ENCODE measurements at regions not wholly inside any gene's neighbourhood (a gene's known extent, or its start where the extent isn't known, plus 50 kb on each side); places are given as distances from the start of the nearest gene placed in this dataset.
"Not testable (repeated sequence)": the region's sequence is repeated elsewhere in the genome, so short reads cannot be mapped to it uniquely, and the experiment has no call there.

DNA sequence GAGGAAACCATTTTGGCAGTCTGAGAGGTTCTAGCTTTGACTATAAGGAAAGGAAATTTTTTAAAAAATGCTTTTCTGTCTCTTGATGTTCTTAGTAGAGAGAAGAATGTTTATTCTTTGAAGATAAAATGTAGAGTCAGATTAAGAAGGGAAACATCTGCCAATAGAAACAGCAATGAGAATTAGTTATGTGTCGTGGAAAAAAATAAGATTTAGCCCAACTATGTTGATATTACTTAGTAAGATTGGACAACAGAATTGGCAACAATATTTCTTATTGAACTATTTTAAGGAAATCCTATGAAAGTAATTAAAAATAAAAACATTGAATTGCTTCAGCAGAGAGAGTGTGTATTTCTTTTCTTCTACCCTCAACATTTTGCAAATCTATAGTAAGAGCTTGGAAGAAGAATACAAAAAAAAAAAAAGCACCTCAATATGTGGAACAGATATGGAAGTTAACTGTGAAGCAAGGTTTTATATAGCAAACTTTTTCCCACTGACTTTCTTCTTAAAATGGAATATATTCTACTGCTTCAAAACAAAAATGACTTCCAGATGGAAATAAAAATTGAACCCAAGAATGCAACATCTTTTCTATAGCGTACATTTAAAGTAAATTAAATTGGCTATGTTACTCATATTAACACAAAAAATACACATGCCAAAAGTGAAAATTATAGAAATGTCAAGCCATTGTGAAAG lies 177.9 kb downstream of the FAM124B start:
- Histone ChIP-seq H3K4me1 (ENCODE audit: control insufficient read depth, insufficient read depth, low read length) (no peaks in the 10 kb centered on the region), H3K27ac (ENCODE audit: low read length) (no peak overlapping the region), H3K27me3 (ENCODE audit: control insufficient read depth, insufficient read depth) (no peaks in the 10 kb centered on the region), H3K9me3 (ENCODE audit: control insufficient read depth, low read length) (no peaks in the 10 kb centered on the region), H3K4me3 (ENCODE audit: low read length) (no peak overlapping the region)
- intact Hi-C loops (cut with DNase I), result no loop called here
- ATAC-seq, result no peak
- 60% methylated on average over 2 of the region's 2 CpGs for WGBS
- DNase-seq, result no peak

DNA sequence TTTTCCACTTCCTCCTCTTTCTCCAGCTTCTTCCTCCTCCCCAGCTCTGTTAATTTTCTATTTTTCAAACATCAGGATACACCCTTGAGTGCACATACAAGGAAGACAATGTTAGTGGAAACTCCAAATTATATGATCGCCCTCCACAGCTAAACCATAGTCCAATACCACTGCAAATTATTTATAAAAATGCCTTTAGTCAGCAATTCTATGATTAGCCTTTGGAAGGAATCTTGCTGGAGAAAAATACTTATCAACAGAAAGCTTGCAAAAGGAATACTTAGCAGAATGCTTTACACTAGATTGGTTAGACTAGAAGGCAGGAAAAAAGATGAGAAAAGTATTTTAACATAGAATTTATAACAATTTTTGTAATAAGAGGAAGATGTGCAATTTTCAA lies 178.9 kb downstream of the FAM124B start:
- H3K27me3 ChIP-seq (ENCODE audit: control insufficient read depth, insufficient read depth), result no peaks in the 10 kb centered on the region
- WGBS, result 0% methylated on average over 1 of the region's 1 CpG
- H3K9me3 ChIP-seq (ENCODE audit: control insufficient read depth, low read length), result no peaks in the 10 kb centered on the region
- intact Hi-C loops (cut with DNase I), result no loop called here
- no peak overlapping the region for H3K4me3 ChIP-seq (ENCODE audit: low read length)
- DNase-seq, result no peak
- no peak overlapping the region for H3K27ac ChIP-seq (ENCODE audit: low read length)
- ATAC-seq, result no peak
- H3K4me1 ChIP-seq (ENCODE audit: control insufficient read depth, insufficient read depth, low read length), result no peaks in the 10 kb centered on the region

DNA sequence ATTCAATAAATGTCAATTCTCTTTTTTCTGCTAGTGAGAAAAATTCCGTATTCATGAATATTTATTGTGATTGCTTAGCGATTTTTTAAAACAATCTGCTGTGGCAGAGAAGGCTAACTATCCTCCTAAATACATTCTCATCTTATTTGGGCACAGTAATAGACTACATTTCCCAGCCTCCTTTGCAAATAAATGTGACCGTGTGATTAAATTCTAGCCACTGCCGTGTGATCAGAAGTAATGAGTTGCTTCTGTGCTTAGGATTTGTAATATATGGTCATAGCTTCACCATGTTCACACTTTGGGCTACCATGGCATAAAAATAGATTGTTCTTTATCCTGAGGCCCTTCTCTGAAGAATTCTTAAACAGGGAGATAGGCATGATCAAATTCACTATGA lies 179.6 kb downstream of the FAM124B start:
- H3K4me1 ChIP-seq (ENCODE audit: control insufficient read depth, insufficient read depth, low read length), result no peaks in the 10 kb centered on the region
- intact Hi-C loops (cut with DNase I), result no loop called here
- H3K27me3 ChIP-seq (ENCODE audit: control insufficient read depth, insufficient read depth), result no peaks in the 10 kb centered on the region
- H3K4me3 ChIP-seq (ENCODE audit: low read length), result no peak overlapping the region
- no peak overlapping the region for H3K27ac ChIP-seq (ENCODE audit: low read length)
- ATAC-seq (no peak), DNase-seq (no peak)
- H3K9me3 ChIP-seq (ENCODE audit: control insufficient read depth, low read length), result no peaks in the 10 kb centered on the region
- 55% methylated on average over 4 of the region's 4 CpGs for WGBS

DNA sequence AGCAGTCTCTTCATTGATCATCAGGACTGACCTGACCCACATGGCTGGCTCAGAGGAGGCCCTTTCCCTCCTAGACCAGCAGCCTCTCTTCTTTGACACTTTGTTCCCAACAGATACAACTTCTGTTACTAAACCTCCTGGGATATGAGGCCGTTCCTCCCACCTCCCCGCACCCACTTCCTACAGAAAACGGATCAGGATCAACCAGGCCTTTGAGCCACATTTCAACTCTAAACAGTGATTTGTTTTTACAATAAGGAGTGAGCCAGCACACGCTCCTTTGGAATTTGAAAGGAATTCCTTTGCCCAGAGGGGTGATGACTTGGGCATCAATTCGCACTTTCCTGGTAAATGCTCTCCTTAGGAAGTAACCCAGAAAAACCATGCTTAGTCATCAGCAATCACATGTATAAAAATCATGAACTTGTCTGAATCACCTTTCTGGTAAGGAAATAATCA lies 180.4 kb downstream of the FAM124B start:
- Histone ChIP-seq H3K9me3 (ENCODE audit: control insufficient read depth, low read length) (no peaks in the 10 kb centered on the region), H3K27ac (ENCODE audit: low read length) (no peak overlapping the region), H3K27me3 (ENCODE audit: control insufficient read depth, insufficient read depth) (no peaks in the 10 kb centered on the region), H3K4me1 (ENCODE audit: control insufficient read depth, insufficient read depth, low read length) (no peaks in the 10 kb centered on the region), H3K4me3 (ENCODE audit: low read length) (no peak overlapping the region)
- ATAC-seq (peak in 1 of 2 donors; percentile 55), DNase-seq (no peak)
- 42% methylated on average over 5 of the region's 5 CpGs for WGBS
- intact Hi-C loops (cut with DNase I), result no loop called here

DNA sequence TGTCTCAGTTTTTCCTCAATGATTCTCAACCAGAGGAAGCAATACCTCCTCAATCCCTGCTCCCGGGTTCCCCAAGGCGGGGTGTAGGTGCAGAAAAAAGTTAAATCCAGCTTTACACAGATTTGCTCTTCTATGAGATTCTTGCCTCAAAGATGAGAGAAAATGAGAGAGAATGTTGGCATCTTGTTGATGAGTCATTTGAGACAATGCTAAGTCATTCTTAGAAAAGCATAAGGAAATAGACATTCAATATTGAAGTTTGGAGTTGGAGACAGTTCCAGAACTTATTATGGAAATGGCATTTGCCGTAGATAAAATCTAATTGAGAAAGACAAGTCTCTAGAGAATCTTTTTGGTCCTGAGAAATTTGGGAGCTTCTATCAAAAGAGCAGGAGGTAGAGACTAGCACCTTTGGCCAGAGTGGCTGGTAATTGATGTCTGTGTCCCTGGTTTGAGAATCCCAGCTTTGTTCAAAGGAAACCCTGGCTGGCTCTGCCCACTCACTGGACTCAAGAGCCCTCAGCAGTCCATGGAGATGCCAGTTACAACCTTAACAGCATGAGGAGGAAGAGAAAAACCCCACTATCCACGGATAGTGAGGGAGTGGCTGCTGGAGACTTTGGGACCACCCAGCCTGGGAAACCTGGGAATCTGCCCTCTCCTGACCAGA lies 181.2 kb downstream of the FAM124B start:
- 56% methylated on average over 4 of the region's 4 CpGs for WGBS
- Histone ChIP-seq H3K9me3 (ENCODE audit: control insufficient read depth, low read length) (no peaks in the 10 kb centered on the region), H3K4me3 (ENCODE audit: low read length) (no peak overlapping the region), H3K4me1 (ENCODE audit: control insufficient read depth, insufficient read depth, low read length) (no peaks in the 10 kb centered on the region), H3K27ac (ENCODE audit: low read length) (no peak overlapping the region), H3K27me3 (ENCODE audit: control insufficient read depth, insufficient read depth) (no peaks in the 10 kb centered on the region)
- intact Hi-C loops (cut with DNase I), result no loop called here
- no peak for DNase-seq
- no peak for ATAC-seq

DNA sequence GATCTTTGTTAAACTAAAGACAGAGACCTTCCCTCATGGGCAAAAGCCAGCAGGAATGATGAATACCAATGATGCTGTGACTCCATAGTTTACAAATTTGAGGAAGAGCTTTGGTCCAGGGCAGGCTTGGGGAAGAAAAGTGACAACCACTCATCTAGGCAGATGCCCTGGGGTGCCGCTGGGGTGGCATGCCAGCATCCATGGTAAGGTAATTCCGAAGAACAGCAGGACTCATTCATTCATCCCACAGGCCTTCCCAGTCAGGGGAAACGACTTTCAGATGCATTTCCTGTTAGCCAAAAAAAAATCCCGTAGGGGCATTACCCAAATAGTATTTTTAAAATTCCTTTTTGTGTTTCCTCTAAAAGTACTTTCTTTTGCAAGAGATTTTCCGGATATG lies 180.7 kb upstream of the SERPINE2 start:
- intact Hi-C loops (cut with DNase I), result no loop called here
- ATAC-seq, result no peak
- 73% methylated on average over 5 of the region's 5 CpGs for WGBS

DNA sequence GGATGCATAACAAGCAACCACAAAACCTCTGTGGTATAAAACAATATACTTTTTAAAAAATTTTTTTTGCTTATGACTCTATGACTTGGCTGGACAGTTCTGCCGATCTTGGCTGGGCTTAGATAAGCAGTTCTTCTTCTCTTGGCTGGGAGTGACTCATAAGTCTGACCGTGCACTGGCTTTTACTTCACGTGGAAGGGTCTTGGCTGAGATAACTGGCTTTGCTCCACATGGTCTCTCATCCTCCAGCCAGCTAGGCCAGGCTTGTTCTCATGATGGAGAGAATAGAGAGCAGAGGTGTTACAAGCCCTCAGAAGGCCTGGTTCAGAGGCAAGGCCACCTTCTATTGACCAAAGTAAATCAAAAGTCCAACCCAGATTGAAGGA lies 178.9 kb upstream of the SERPINE2 start:
- ATAC-seq (peak; percentile 73 to 75), DNase-seq (peak in 2 of 3 donors; percentile 43 to 49)
- H3K27me3 ChIP-seq (ENCODE audit: control insufficient read depth, insufficient read depth), result no peaks in the 10 kb centered on the region
- intact Hi-C loops (cut with DNase I), result no loop called here
- H3K4me1 ChIP-seq (ENCODE audit: control insufficient read depth, insufficient read depth, low read length), result no peaks in the 10 kb centered on the region
- H3K9me3 ChIP-seq (ENCODE audit: control insufficient read depth, low read length), result no peaks in the 10 kb centered on the region
- H3K4me3 ChIP-seq (ENCODE audit: low read length), result no peak overlapping the region
- 33% methylated on average over 3 of the region's 3 CpGs for WGBS
- H3K27ac ChIP-seq (ENCODE audit: low read length), result no peak overlapping the region

More for the DNA sequence above, 180.7 kb upstream of the SERPINE2 start:
- Histone ChIP-seq H3K27me3 (ENCODE audit: control insufficient read depth, insufficient read depth) (no peaks in the 10 kb centered on the region), H3K4me1 (ENCODE audit: control insufficient read depth, insufficient read depth, low read length) (no peaks in the 10 kb centered on the region), H3K27ac (ENCODE audit: low read length) (no peak overlapping the region), H3K4me3 (ENCODE audit: low read length) (no peak overlapping the region), H3K9me3 (ENCODE audit: control insufficient read depth, low read length) (no peaks in the 10 kb centered on the region)
- DNase-seq, result no peak

DNA sequence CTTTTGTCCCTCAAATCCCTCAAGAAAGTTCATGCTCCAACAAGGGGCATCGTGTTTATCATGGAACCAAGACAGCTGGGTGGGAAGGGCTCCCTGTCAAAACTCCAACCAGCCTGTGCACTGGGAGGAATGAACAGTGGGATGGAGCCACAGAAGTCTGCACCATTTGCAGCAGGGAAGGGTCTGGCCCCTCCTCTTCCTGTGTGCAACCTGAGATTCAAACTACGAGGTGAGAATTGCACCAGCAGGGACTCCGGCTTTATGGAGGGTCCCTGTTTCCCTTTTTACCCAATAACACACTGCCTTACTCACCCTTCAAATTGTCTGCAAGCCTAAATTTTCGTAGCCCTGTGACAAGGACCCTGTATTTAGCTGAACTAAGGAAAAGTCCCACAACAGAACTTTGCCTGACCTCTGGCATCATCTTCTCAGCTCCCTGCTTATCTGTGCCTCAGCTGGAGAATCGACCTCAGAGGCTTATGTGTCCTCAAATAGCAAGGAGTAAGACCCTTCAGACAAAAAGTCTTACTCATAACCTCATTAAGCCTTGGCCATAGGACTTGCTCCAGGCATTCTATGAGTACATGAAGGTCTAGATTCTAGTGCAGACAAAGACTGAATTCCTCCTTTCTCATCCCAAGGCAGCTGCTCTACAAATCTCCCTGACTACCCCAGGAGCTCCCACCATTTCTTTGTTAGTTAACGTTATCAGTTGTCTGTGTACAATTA lies 178.3 kb upstream of the SERPINE2 start:
- no peak overlapping the region for H3K27ac ChIP-seq (ENCODE audit: low read length)
- H3K27me3 ChIP-seq (ENCODE audit: control insufficient read depth, insufficient read depth), result no peaks in the 10 kb centered on the region
- no peak overlapping the region for H3K4me3 ChIP-seq (ENCODE audit: low read length)
- no peaks in the 10 kb centered on the region for H3K9me3 ChIP-seq (ENCODE audit: control insufficient read depth, low read length)
- ATAC-seq, result peak; percentile 36 to 56
- no peaks in the 10 kb centered on the region for H3K4me1 ChIP-seq (ENCODE audit: control insufficient read depth, insufficient read depth, low read length)
- intact Hi-C loops (cut with DNase I), result no loop called here
- WGBS, result 50% methylated on average over 6 of the region's 6 CpGs
- no peak for DNase-seq

DNA sequence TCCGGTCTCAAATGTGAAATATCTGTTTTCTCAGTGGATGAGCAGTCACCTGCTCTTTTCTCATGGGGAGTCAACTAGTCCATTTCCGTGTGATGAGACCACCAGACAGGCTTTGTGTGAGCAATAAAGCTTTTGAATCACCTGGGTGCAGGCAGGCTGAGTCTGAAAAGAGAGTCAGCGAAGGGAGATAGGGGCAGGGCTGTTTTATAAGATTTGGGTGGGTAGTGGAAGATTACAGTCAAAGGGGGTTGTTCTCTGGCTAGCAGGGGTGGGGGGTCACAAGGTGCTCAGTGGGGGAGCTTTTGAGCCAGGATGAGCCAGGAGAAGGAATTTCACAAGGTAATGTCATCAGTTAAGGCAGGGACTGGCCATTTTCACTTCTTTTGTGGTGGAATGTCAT lies 176.5 kb upstream of the SERPINE2 start:
- 95% methylated on average over 3 of the region's 3 CpGs for WGBS
- intact Hi-C loops (cut with DNase I); H3K27ac ChIP-seq (ENCODE audit: low read length); ATAC-seq; H3K27me3 ChIP-seq (ENCODE audit: control insufficient read depth, insufficient read depth); DNase-seq; H3K9me3 ChIP-seq (ENCODE audit: control insufficient read depth, low read length); H3K4me1 ChIP-seq (ENCODE audit: control insufficient read depth, insufficient read depth, low read length); H3K4me3 ChIP-seq (ENCODE audit: low read length): not testable (repeated sequence)

DNA sequence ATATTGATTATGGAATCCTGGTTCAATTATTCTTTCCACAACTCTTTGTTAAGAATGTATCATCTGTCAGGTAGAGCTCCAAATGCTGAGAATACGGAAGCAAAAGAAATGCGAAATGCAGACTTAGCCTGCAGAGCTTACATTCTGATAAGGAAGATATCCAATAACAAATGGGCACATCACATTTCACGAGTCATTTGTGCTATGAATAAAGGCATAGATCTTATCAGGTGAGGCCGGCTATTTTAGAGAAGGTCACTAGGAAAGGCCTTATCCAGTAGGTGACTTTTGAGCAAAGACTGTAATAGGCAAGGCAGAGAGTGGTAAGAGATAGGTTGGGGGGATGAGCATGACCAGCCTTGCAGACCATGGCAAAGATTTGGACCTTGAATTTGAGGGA lies 174.3 kb upstream of the SERPINE2 start:
- Histone ChIP-seq H3K27me3 (ENCODE audit: control insufficient read depth, insufficient read depth) (no peaks in the 10 kb centered on the region), H3K4me1 (ENCODE audit: control insufficient read depth, insufficient read depth, low read length) (no peaks in the 10 kb centered on the region), H3K27ac (ENCODE audit: low read length) (no peak overlapping the region), H3K4me3 (ENCODE audit: low read length) (no peak overlapping the region), H3K9me3 (ENCODE audit: control insufficient read depth, low read length) (no peaks in the 10 kb centered on the region)
- ATAC-seq (no peak), DNase-seq (no peak)
- intact Hi-C loops (cut with DNase I), result no loop called here
- 69% methylated on average over 4 of the region's 4 CpGs for WGBS

DNA sequence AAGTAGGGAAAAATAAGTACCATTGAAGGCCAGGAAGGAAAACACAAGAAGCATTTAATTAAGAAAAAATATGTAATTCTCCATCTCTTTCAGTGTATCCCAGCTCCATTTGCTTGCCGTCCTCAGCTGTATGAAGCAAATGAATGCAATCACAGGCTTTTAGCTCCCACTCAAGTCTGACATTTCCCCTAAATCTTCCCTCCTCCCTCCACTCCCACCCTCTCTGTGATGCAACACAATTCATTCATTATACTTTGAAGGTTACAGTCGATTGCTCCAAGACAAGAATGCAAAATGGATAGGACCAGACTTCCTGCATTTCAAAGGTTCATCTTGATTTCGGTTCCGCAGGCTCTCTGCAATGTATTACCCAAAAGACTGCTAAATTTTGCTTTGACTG lies 172.7 kb upstream of the SERPINE2 start:
- Histone ChIP-seq H3K27me3 (ENCODE audit: control insufficient read depth, insufficient read depth) (no peaks in the 10 kb centered on the region), H3K4me3 (ENCODE audit: low read length) (no peak overlapping the region), H3K27ac (ENCODE audit: low read length) (no peak overlapping the region), H3K9me3 (ENCODE audit: control insufficient read depth, low read length) (no peaks in the 10 kb centered on the region), H3K4me1 (ENCODE audit: control insufficient read depth, insufficient read depth, low read length) (no peaks in the 10 kb centered on the region)
- WGBS, result 50% methylated on average over 4 of the region's 4 CpGs
- DNase-seq (no peak), ATAC-seq (peak in 1 of 2 donors; percentile 46)
- intact Hi-C loops (cut with DNase I), result no loop called here
